H1 (cell line): ENCODE measurements at regions not wholly inside any gene's neighbourhood (a gene's known extent, or its start where the extent isn't known, plus 50 kb on each side); places are given as distances from the start of the nearest gene placed in this dataset.

Experiments used
- CTCF ChIA-PET: fragments of 300-600 bp; sonication (Branson Sonifier 250); formaldehyde crosslinking; loops from one replicate; lab custom pipeline; 2021; ENCODE audit not compliant: partially characterized antibody; lab: Charles Lee
- POLR2A ChIA-PET: fragments of 300-600 bp; sonication (Branson Sonifier 250); formaldehyde crosslinking; loops from one replicate; lab custom pipeline; 2021; ENCODE audit warnings: inconsistent platforms; ENCODE audit not compliant: partially characterized antibody; lab: Charles Lee
- DNase-seq, 2 experiments: peaks; one replicate each; pipeline versions ENCODE4 v3.0.0 to v3.0.0-alpha.2; 2010 to 2022; ENCODE audit warnings: low spot score in 2 of 2, low read depth in 1 of 2, mixed read lengths in 1 of 2
- FAIRE-seq: peaks from 2 replicates; lab custom pipeline; 2011; peaks lifted over from hg19 to GRCh38; lab: Jason Lieb, UNC
- H2AFZ ChIP-seq: 2 replicates; pipeline ENCODE4 v1.8.1; 2012; ENCODE audit warnings: low read length, inconsistent platforms
- H2AK5ac ChIP-seq: 2 replicates; pipeline ENCODE4 v1.6.1; 2013; ENCODE audit warnings: low read depth, low read length
- H2BK120ac ChIP-seq: replicated peaks from 2 replicates; pipeline ENCODE3; 2013; ENCODE audit warnings: low read depth, low read length, inconsistent platforms
- H2BK12ac ChIP-seq: 2 replicates; pipeline ENCODE4 v1.6.1; 2013; ENCODE audit warnings: low read depth, low read length
- H2BK15ac ChIP-seq: 2 replicates; pipeline ENCODE4 v1.6.1; 2013; ENCODE audit warnings: low read length
- H2BK20ac ChIP-seq: 2 replicates; pipeline ENCODE4 v1.6.1; 2013; ENCODE audit warnings: low read length
- H2BK5ac ChIP-seq: 2 replicates; pipeline ENCODE4 v1.6.1; 2013; ENCODE audit warnings: low read depth, low read length
- H3K14ac ChIP-seq: 2 replicates; pipeline ENCODE4 v1.6.1; 2013; ENCODE audit warnings: inconsistent platforms; ENCODE audit not compliant: insufficient read length
- H3K18ac ChIP-seq: 2 replicates; pipeline ENCODE4 v1.6.1; 2013; ENCODE audit warnings: low read length; ENCODE audit errors: extremely low read depth
- H3K23ac ChIP-seq: 2 replicates; pipeline ENCODE4 v1.6.1; 2013; ENCODE audit warnings: inconsistent platforms; ENCODE audit not compliant: insufficient read length
- H3K23me2 ChIP-seq: 2 replicates; pipeline ENCODE4 v1.6.1; 2013; ENCODE audit warnings: low read depth, low read length
- H3K27ac ChIP-seq: 2 replicates; pipeline ENCODE4 v1.6.1; 2011; ENCODE audit warnings: low read depth, low read length, inconsistent platforms
- H3K27me3 ChIP-seq, 4 experiments: replicated peaks in 1 of 4; 1 replicate in 1 of 4; 2 replicates in 3 of 4; pipeline versions ENCODE4 v1.6.1 to v1.8.1; 2011 to 2013; ENCODE audit warnings: low read length in 3 of 4, mild to moderate bottlenecking in 3 of 4, inconsistent platforms in 2 of 4, mixed read lengths in 2 of 4, moderate library complexity in 1 of 4; ENCODE audit not compliant: control insufficient read depth in 3 of 4, insufficient read depth in 3 of 4; ENCODE audit errors: extremely low read depth in 1 of 4
- H3K36me3 ChIP-seq, 4 experiments: 2 replicates each; pipeline versions ENCODE4 v1.6.1 to v1.8.1; 2011 to 2013; ENCODE audit warnings: mild to moderate bottlenecking in 4 of 4, low read length in 3 of 4, moderate library complexity in 2 of 4, control low read depth in 1 of 4, inconsistent platforms in 1 of 4; ENCODE audit not compliant: insufficient read depth in 4 of 4, control insufficient read depth in 2 of 4
- H3K4ac ChIP-seq: replicated peaks from 2 replicates; pipeline ENCODE3; 2013; ENCODE audit warnings: low read length, low read depth, mixed read lengths, inconsistent platforms; ENCODE audit not compliant: insufficient read length
- H3K4me1 ChIP-seq, 4 experiments: replicated peaks in 1 of 4; 1 replicate in 1 of 4; 2 replicates in 3 of 4; pipeline versions ENCODE4 v1.6.1 to v1.8.1; 2011 to 2013; ENCODE audit warnings: low read length in 3 of 4, inconsistent platforms in 2 of 4, mixed read lengths in 1 of 4; ENCODE audit not compliant: insufficient read depth in 4 of 4, control insufficient read depth in 3 of 4
- H3K4me2 ChIP-seq, 2 experiments: 2 replicates each; pipeline versions ENCODE4 v1.6.1 to v1.8.1; 2011 to 2013; ENCODE audit warnings: low read depth in 2 of 2, low read length in 2 of 2, control low read depth in 1 of 2, inconsistent platforms in 1 of 2, mild to moderate bottlenecking in 1 of 2; ENCODE audit not compliant: insufficient read depth in 1 of 2
- H3K4me3 ChIP-seq, 4 experiments: fragments of 200-600, 300-600 bp in 1 of 4; sonication (generic), shearing (Covaris generic), sonication (Bioruptor Twin) in 1 of 4; 2 replicates each; pipeline versions ENCODE4 v1.5.1 to v1.8.1; 2011 to 2016; ENCODE audit warnings: low read length in 4 of 4, low read depth in 3 of 4, control low read depth in 2 of 4, inconsistent platforms in 2 of 4, mild to moderate bottlenecking in 2 of 4, mixed read lengths in 1 of 4, moderate library complexity in 1 of 4; ENCODE audit not compliant: insufficient read depth in 2 of 4; ENCODE audit errors: extremely low read depth in 1 of 4
- H3K56ac ChIP-seq: replicated peaks from 2 replicates; pipeline ENCODE3; 2013; ENCODE audit warnings: low read depth, mild to moderate bottlenecking, mixed read lengths, low read length, inconsistent platforms; ENCODE audit not compliant: insufficient read length
- H3K79me1 ChIP-seq: 2 replicates; pipeline ENCODE4 v1.6.1; 2013; ENCODE audit warnings: low read depth, low read length, control low read depth
- H3K79me2 ChIP-seq, 2 experiments: 2 replicates each; pipeline versions ENCODE4 v1.6.1 to v1.8.1; 2012 to 2013; ENCODE audit warnings: low read length in 2 of 2, mild to moderate bottlenecking in 2 of 2, inconsistent platforms in 1 of 2; ENCODE audit not compliant: insufficient read depth in 2 of 2, control insufficient read depth in 1 of 2
- H3K9ac ChIP-seq, 4 experiments: replicated peaks in 1 of 4; 1 replicate in 1 of 4; 2 replicates in 3 of 4; pipeline versions ENCODE4 v1.6.1 to v1.8.1; 2011 to 2013; ENCODE audit warnings: low read depth in 3 of 4, low read length in 3 of 4, control low read depth in 2 of 4, mild to moderate bottlenecking in 2 of 4, moderate library complexity in 2 of 4, inconsistent platforms in 1 of 4; ENCODE audit errors: extremely low read depth in 1 of 4
- H3K9me3 ChIP-seq, 2 experiments: 2 replicates each; pipeline versions ENCODE4 v1.6.1 to v1.8.1; 2012 to 2013; ENCODE audit warnings: mild to moderate bottlenecking in 2 of 2, moderate library complexity in 2 of 2, control low read depth in 1 of 2, inconsistent platforms in 1 of 2, low read depth in 1 of 2, low read length in 1 of 2, mixed read lengths in 1 of 2; ENCODE audit not compliant: insufficient read depth in 2 of 2
- H4K20me1 ChIP-seq, 2 experiments: replicated peaks in 1 of 2; 2 replicates each; pipeline versions ENCODE3 to v1.8.1; 2011 to 2013; ENCODE audit warnings: inconsistent platforms in 2 of 2, low read length in 2 of 2, mild to moderate bottlenecking in 1 of 2; ENCODE audit not compliant: insufficient read depth in 2 of 2, control insufficient read depth in 1 of 2
- H4K5ac ChIP-seq: 2 replicates; pipeline ENCODE4 v1.6.1; 2013; ENCODE audit warnings: low read length, low read depth, mixed read lengths, inconsistent platforms; ENCODE audit not compliant: insufficient read length
- H4K8ac ChIP-seq: 2 replicates; pipeline ENCODE4 v1.8.0; 2013; ENCODE audit warnings: mild to moderate bottlenecking, moderate library complexity, low read length, inconsistent platforms; ENCODE audit not compliant: insufficient read depth; ENCODE audit errors: extremely low read depth
- H4K91ac ChIP-seq: replicated peaks from 2 replicates; pipeline ENCODE3; 2013; ENCODE audit warnings: low read length, mixed read lengths, inconsistent platforms; ENCODE audit not compliant: insufficient read length
- ASH2L ChIP-seq: fragments of 200-600, 300-600 bp; sonication (generic); IDR thresholded peaks from one replicate; pipeline ENCODE4 v1.7.1; 2017; ENCODE audit warnings: low read length
- CHD1 ChIP-seq: IDR thresholded peaks from 2 replicates; pipeline ENCODE4 v1.6.1; 2012; ENCODE audit warnings: low read depth, low read length, improper control_type of control experiment
- CTBP2 ChIP-seq: IDR thresholded peaks from 2 replicates; pipeline ENCODE4 v1.7.0; 2011; ENCODE audit warnings: borderline replicate concordance, mild to moderate bottlenecking, moderate library complexity, mixed read lengths, low read length; ENCODE audit not compliant: insufficient read depth, insufficient read length
- CTCF ChIP-seq, 3 experiments: IDR thresholded peaks; 1 replicate in 2 of 3; 2 replicates in 1 of 3; pipeline versions ENCODE4 v1.5.1 to v1.6.1; 2011; ENCODE audit warnings: low read length in 3 of 3, mild to moderate bottlenecking in 3 of 3, inconsistent platforms in 2 of 3, low read depth in 1 of 3, moderate library complexity in 1 of 3; ENCODE audit not compliant: insufficient read depth in 1 of 3; ENCODE audit errors: control extremely low read depth in 1 of 3
- GTF2F1 ChIP-seq: IDR thresholded peaks from 2 replicates; pipeline ENCODE4 v1.6.1; 2012; ENCODE audit warnings: low read depth, low read length, improper control_type of control experiment, borderline replicate concordance
- NRF1 ChIP-seq: IDR thresholded peaks from 2 replicates; pipeline ENCODE4 v1.6.1; 2011; ENCODE audit warnings: mild to moderate bottlenecking, low read depth, low read length, improper control_type of control experiment
- RAD21 ChIP-seq, 2 experiments: IDR thresholded peaks in 1 of 2; conservative IDR thresholded peaks in 1 of 2; 2 replicates each; pipeline ENCODE4 v1.6.1; 2011; ENCODE audit warnings: low read depth in 2 of 2, low read length in 2 of 2, improper control_type of control experiment in 1 of 2, inconsistent platforms in 1 of 2, mild to moderate bottlenecking in 1 of 2, moderate library complexity in 1 of 2
- SAP30 ChIP-seq: fragments of 300-600 bp; sonication (generic); IDR thresholded peaks from 2 replicates; pipeline ENCODE4 v1.7.1; 2012; ENCODE audit warnings: low read length, moderate library complexity, mild to moderate bottlenecking, inconsistent platforms; ENCODE audit not compliant: insufficient read depth, insufficient replicate concordance
- SIRT6 ChIP-seq: IDR thresholded peaks from one replicate; pipeline ENCODE4 v1.7.1; 2012; ENCODE audit warnings: low read length, inconsistent platforms
- SIX5 ChIP-seq: IDR thresholded peaks from 2 replicates; pipeline ENCODE4 v1.6.1; 2011; ENCODE audit warnings: mild to moderate bottlenecking, low read depth, low read length
- SP2 ChIP-seq: IDR thresholded peaks from 2 replicates; pipeline ENCODE4 v1.6.1; 2012; ENCODE audit warnings: mild to moderate bottlenecking, low read length, inconsistent platforms
- TAF1 ChIP-seq: IDR thresholded peaks from 2 replicates; pipeline ENCODE4 v1.6.1; 2011; ENCODE audit warnings: mild to moderate bottlenecking, low read depth, low read length
- TCF12 ChIP-seq: IDR thresholded peaks from 2 replicates; pipeline ENCODE4 v1.6.1; 2011; ENCODE audit warnings: low read depth, mild to moderate bottlenecking, low read length
- WGBS, 2 experiments: shearing (Covaris generic) in 1 of 2; methylation state at CpG; one replicate each; pipeline versions ENCODE4 v1.1.6 to v1.1.7; 2013 to 2015; ENCODE audit warnings: low lambda C conversion rate in 2 of 2, mixed read lengths in 2 of 2, inconsistent platforms in 1 of 2, low coverage in 1 of 2, missing lambda C conversion rate in 1 of 2; ENCODE audit not compliant: insufficient replicate concordance in 2 of 2, insufficient coverage in 1 of 2, insufficient read length in 1 of 2; ENCODE audit errors: extremely low coverage in 1 of 2, missing lambda C conversion rate in 1 of 2; 5-methylcytosine and 5-hydroxymethylcytosine counted together

GRCh38 chr3:34777386-34777785 is 861.9 kb upstream of the ARPP21 start:
- H3K79me1 ChIP-seq: no peaks in the 10 kb centered on the region
- ChIA-PET CTCF (no interaction called here), POLR2A (no interaction called here)
- DNase-seq (no peak), FAIRE-seq (no peak)
- H3K56ac ChIP-seq: no peak overlapping the region
- no peak overlapping the region for H3K4me3 ChIP-seq
- H3K36me3 ChIP-seq: no peaks in the 10 kb centered on the region
- H4K20me1 ChIP-seq: no peaks in the 10 kb centered on the region
- H3K18ac ChIP-seq: no peak overlapping the region
- no peak overlapping the region for H3K4me2 ChIP-seq
- H4K91ac ChIP-seq: no peak overlapping the region
- H2AFZ ChIP-seq: no peak overlapping the region
- H3K27me3 ChIP-seq: no peaks in the 10 kb centered on the region
- H2BK120ac ChIP-seq: no peak overlapping the region
- H3K9ac ChIP-seq: no peak overlapping the region
- H3K27ac ChIP-seq: no peak overlapping the region
- no peak overlapping the region for H2BK12ac ChIP-seq
- no peak overlapping the region for H2BK15ac ChIP-seq
- no peak overlapping the region for H2BK5ac ChIP-seq
- H2AK5ac ChIP-seq: no peak overlapping the region
- H3K23me2 ChIP-seq: no peaks in the 10 kb centered on the region
- H3K4ac ChIP-seq: no peak overlapping the region
- no peak overlapping the region for H4K5ac ChIP-seq
- no peaks in the 10 kb centered on the region for H3K9me3 ChIP-seq
- H3K4me1 ChIP-seq: peaks cover 0 to 2% (median 0%) of the 10 kb centered on the region in 4 experiments; a peak in 1 of 7 replicates
- no peak overlapping the region for H3K14ac ChIP-seq
- H3K23ac ChIP-seq: no peak overlapping the region
- no peak overlapping the region for H4K8ac ChIP-seq
- 86% methylated on average over 4 of the region's 4 CpGs; no CpG with 5 or more reads in 1 of the 2 experiments for WGBS, 2 experiments
- no peak overlapping the region for H2BK20ac ChIP-seq
- H3K79me2 ChIP-seq: no peaks in the 10 kb centered on the region
- no peak for TF ChIP-seq CHD1
- no peak for TF ChIP-seq CTBP2
- TF ChIP-seq TCF12: no peak
- no peak for TF ChIP-seq SIRT6
- TF ChIP-seq CTCF (IDR thresholded peaks at IDR 0.05; ENCODE audit: control extremely low read depth in 1 of 3, insufficient read depth in 1 of 3, low read depth in 1 of 3, low read length in 3 of 3): no peak
- no peak for TF ChIP-seq SP2
- TF ChIP-seq ASH2L: no peak
- no peak for TF ChIP-seq SIX5
- TF ChIP-seq NRF1: no peak
- TF ChIP-seq SAP30: no peak
- no peak for TF ChIP-seq TAF1
- TF ChIP-seq RAD21 (IDR thresholded peaks at IDR 0.05 in 1 of 2, conservative IDR thresholded peaks at IDR 0.05 in 1 of 2; ENCODE audit: low read depth in 2 of 2, low read length in 2 of 2): no peak
- no peak for TF ChIP-seq GTF2F1
